ENCODE measurements at regions not wholly inside any gene's neighbourhood (a gene's known extent, or its start where the extent isn't known, plus 50 kb on each side); places are given as distances from the start of the nearest gene placed in this dataset.

- TF ChIP-seq CTCF (IDR thresholded peaks at IDR 0.05) (no peak), POLR2A (IDR thresholded peaks at IDR 0.05) (no peak)
Observed at GRCh38 chr11:27254744-27255446, 108.1 kb downstream of the CCDC34 start.

All from uterus (tissue), 2 donors.